DND-41 (cell line): ENCODE measurements at regions not wholly inside any gene's neighbourhood (a gene's known extent, or its start where the extent isn't known, plus 50 kb on each side); places are given as distances from the start of the nearest gene placed in this dataset.
"Not testable (repeated sequence)": the region's sequence is repeated elsewhere in the genome, so short reads cannot be mapped to it uniquely, and the experiment has no call there.

Experiments
- ATAC-seq: fragments of 200-7000 bp; cut with Tn5 transposase; 3 replicates; pipeline ENCODE4 v1.9.1; 2021; ENCODE audit warnings: low read depth; ENCODE audit not compliant: insufficient read depth
- DNase-seq: peaks from one replicate; pipeline ENCODE4 v3.0.0-alpha.2; 2020
- H2AFZ ChIP-seq: 2 replicates; pipeline ENCODE4 v1.6.0; 2012; ENCODE audit warnings: low read depth, low read length
- H3K27ac ChIP-seq: 2 replicates; pipeline ENCODE4 v1.5.1; 2012; ENCODE audit warnings: low read length, inconsistent platforms
- H3K27me3 ChIP-seq: fragments of 200-600 bp; sonication (generic); 2 replicates; pipeline ENCODE4 v1.6.0; 2012; ENCODE audit warnings: low read length, mild to moderate bottlenecking, inconsistent platforms; ENCODE audit not compliant: insufficient read depth, poor library complexity
- H3K36me3 ChIP-seq: 2 replicates; pipeline ENCODE4 v1.5.1; 2012; ENCODE audit warnings: low read length, inconsistent platforms; ENCODE audit not compliant: insufficient read depth
- H3K4me1 ChIP-seq: 2 replicates; pipeline ENCODE4 v1.5.1; 2012; ENCODE audit warnings: mild to moderate bottlenecking, low read length; ENCODE audit not compliant: insufficient read depth
- H3K4me2 ChIP-seq: 2 replicates; pipeline ENCODE4 v1.6.0; 2012; ENCODE audit warnings: mild to moderate bottlenecking, moderate library complexity, low read length, inconsistent platforms; ENCODE audit not compliant: insufficient read depth
- H3K4me3 ChIP-seq, 2 experiments: fragments of 200-600 bp in 1 of 2; shearing (Covaris generic) in 1 of 2; 2 replicates each; pipeline ENCODE4 v1.5.1; 2012 to 2016; ENCODE audit warnings: inconsistent platforms in 2 of 2, low read length in 2 of 2, mild to moderate bottlenecking in 2 of 2, low read depth in 1 of 2, moderate library complexity in 1 of 2
- H3K79me2 ChIP-seq: 2 replicates; pipeline ENCODE4 v1.6.0; 2012; ENCODE audit warnings: low read length, inconsistent platforms; ENCODE audit not compliant: insufficient read depth
- H3K9ac ChIP-seq: 2 replicates; pipeline ENCODE4 v1.6.0; 2012; ENCODE audit warnings: low read depth, mild to moderate bottlenecking, inconsistent platforms, low read length, moderate library complexity
- H3K9me3 ChIP-seq: 2 replicates; pipeline ENCODE4 v1.5.1; 2012; ENCODE audit warnings: low read length, moderate library complexity, mild to moderate bottlenecking, inconsistent platforms; ENCODE audit not compliant: insufficient read depth, severe bottlenecking
- H4K20me1 ChIP-seq: 2 replicates; pipeline ENCODE4 v1.6.0; 2012; ENCODE audit warnings: low read length; ENCODE audit not compliant: insufficient read depth
- CTCF ChIP-seq: IDR thresholded peaks from 2 replicates; pipeline ENCODE4 v1.5.1; 2012; ENCODE audit warnings: borderline replicate concordance, low read length, moderate library complexity, mild to moderate bottlenecking; ENCODE audit not compliant: poor library complexity, severe bottlenecking; ENCODE audit errors: extremely low read depth
- EZH2 ChIP-seq: IDR thresholded peaks from 3 replicates; pipeline ENCODE4 v1.6.1; 2012; ENCODE audit warnings: borderline replicate concordance, low read depth, mild to moderate bottlenecking, moderate library complexity, low read length, inconsistent platforms; ENCODE audit not compliant: severe bottlenecking

- no peak overlapping the region for H3K4me3 ChIP-seq
- H3K27me3 ChIP-seq, result no peaks in the 10 kb centered on the region
- H4K20me1 ChIP-seq, result no peaks in the 10 kb centered on the region
- H3K4me2 ChIP-seq, result no peak overlapping the region
- H3K4me1 ChIP-seq, result no peaks in the 10 kb centered on the region
- H2AFZ ChIP-seq, result no peak overlapping the region
- H3K36me3 ChIP-seq, result no peaks in the 10 kb centered on the region
- no peaks in the 10 kb centered on the region for H3K9me3 ChIP-seq
- H3K27ac ChIP-seq, result no peak overlapping the region
- H3K79me2 ChIP-seq, result no peaks in the 10 kb centered on the region
- no peak for DNase-seq
- ATAC-seq, result no peak
- TF ChIP-seq CTCF, result no peak
- no peak for TF ChIP-seq EZH2
- no peak overlapping the region for H3K9ac ChIP-seq
Measured at GRCh38 chr6:85285934-85286333, 163.9 kb upstream of the NT5E start.

GRCh38 chr6:85285114-85285513, 164.8 kb upstream of the NT5E start:
- no peak overlapping the region for H3K9ac ChIP-seq
- no peaks in the 10 kb centered on the region for H3K9me3 ChIP-seq
- no peaks in the 10 kb centered on the region for H3K4me1 ChIP-seq
- ATAC-seq (no peak), DNase-seq (no peak)
- H3K4me2 ChIP-seq, result no peak overlapping the region
- H4K20me1 ChIP-seq, result no peaks in the 10 kb centered on the region
- H3K79me2 ChIP-seq, result no peaks in the 10 kb centered on the region
- no peaks in the 10 kb centered on the region for H3K36me3 ChIP-seq
- H3K27ac ChIP-seq, result no peak overlapping the region
- no peaks in the 10 kb centered on the region for H3K27me3 ChIP-seq
- H3K4me3 ChIP-seq, result no peak overlapping the region
- TF ChIP-seq EZH2, result no peak
- no peak for TF ChIP-seq CTCF
- no peak overlapping the region for H2AFZ ChIP-seq

- Histone ChIP-seq H3K4me2 (no peak overlapping the region), H3K79me2 (no peaks in the 10 kb centered on the region), H3K4me1 (no peaks in the 10 kb centered on the region), H2AFZ (no peak overlapping the region), H3K27me3 (no peaks in the 10 kb centered on the region), H4K20me1 (no peaks in the 10 kb centered on the region), H3K9ac (no peak overlapping the region), H3K27ac (no peak overlapping the region), H3K4me3 (no peak overlapping the region), H3K9me3 (no peaks in the 10 kb centered on the region), H3K36me3 (no peaks in the 10 kb centered on the region)
- DNase-seq (no peak), ATAC-seq (no peak)
- TF ChIP-seq EZH2 (no peak), CTCF (no peak)
Measured at GRCh38 chr6:85283436-85283835, 166.4 kb upstream of the NT5E start.

GRCh38 chr6:85278466-85279035, 171.3 kb upstream of the NT5E start:
- Histone ChIP-seq H3K4me2 (no peak overlapping the region), H2AFZ (no peak overlapping the region), H3K79me2 (no peaks in the 10 kb centered on the region), H3K27me3 (no peaks in the 10 kb centered on the region), H3K36me3 (no peaks in the 10 kb centered on the region), H3K9me3 (no peaks in the 10 kb centered on the region), H3K27ac (no peak overlapping the region), H3K4me3 (no peak overlapping the region), H3K9ac (no peak overlapping the region), H3K4me1 (no peaks in the 10 kb centered on the region), H4K20me1 (no peaks in the 10 kb centered on the region)
- DNase-seq, result no peak
- no peak for ATAC-seq
- TF ChIP-seq EZH2 (no peak), CTCF (no peak)

GRCh38 chr6:85276026-85276425, 173.9 kb upstream of the NT5E start:
- H2AFZ ChIP-seq, H3K36me3 ChIP-seq, H3K27me3 ChIP-seq, ATAC-seq, H4K20me1 ChIP-seq, DNase-seq, H3K79me2 ChIP-seq, H3K27ac ChIP-seq, H3K9ac ChIP-seq, H3K4me1 ChIP-seq, H3K4me2 ChIP-seq, H3K9me3 ChIP-seq, H3K4me3 ChIP-seq: not testable (repeated sequence)
